Breast epithelium (tissue), 3 donors: ENCODE measurements at regions not wholly inside any gene's neighbourhood (a gene's known extent, or its start where the extent isn't known, plus 50 kb on each side); places are given as distances from the start of the nearest gene placed in this dataset.

Experiments
- POLR2A ChIP-seq: fragments of 450-650 bp; IDR thresholded peaks from one replicate; pipeline ENCODE4 v1.6.1; 2016; ENCODE audit warnings: antibody characterized with exemption, mild to moderate bottlenecking, moderate library complexity
- TF ChIP-seq, protein P1 (sequence below), 3 donors: fragments of 450-650 bp; IDR thresholded peaks; one replicate each; pipeline ENCODE4 v1.5.1; 2016 to 2017; ENCODE audit warnings: antibody characterized with exemption in 3 of 3, mild to moderate bottlenecking in 3 of 3, moderate library complexity in 3 of 3

DNA sequence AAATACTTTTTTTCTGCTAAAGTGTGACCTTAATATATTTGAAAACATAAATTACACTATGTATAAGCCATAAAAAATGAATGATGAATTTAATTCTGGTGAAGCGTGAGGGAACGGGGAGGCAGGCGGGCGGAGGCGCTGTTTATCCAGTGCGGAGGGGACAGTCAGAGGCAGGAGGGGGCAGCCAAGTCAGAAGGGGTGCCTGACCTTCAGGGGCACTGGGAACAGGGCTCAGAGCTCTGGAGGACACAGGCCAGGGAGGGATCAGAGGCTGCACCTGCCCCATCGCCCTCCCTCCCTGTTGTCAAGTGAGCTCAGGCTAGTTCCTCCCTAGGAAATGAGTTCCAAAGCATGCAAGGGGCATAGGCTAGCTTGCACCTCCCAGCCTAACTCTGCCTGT is 82.0 kb upstream of the CASZ1 start:
- TF ChIP-seq, protein P1, sequence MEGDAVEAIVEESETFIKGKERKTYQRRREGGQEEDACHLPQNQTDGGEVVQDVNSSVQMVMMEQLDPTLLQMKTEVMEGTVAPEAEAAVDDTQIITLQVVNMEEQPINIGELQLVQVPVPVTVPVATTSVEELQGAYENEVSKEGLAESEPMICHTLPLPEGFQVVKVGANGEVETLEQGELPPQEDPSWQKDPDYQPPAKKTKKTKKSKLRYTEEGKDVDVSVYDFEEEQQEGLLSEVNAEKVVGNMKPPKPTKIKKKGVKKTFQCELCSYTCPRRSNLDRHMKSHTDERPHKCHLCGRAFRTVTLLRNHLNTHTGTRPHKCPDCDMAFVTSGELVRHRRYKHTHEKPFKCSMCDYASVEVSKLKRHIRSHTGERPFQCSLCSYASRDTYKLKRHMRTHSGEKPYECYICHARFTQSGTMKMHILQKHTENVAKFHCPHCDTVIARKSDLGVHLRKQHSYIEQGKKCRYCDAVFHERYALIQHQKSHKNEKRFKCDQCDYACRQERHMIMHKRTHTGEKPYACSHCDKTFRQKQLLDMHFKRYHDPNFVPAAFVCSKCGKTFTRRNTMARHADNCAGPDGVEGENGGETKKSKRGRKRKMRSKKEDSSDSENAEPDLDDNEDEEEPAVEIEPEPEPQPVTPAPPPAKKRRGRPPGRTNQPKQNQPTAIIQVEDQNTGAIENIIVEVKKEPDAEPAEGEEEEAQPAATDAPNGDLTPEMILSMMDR (IDR thresholded peaks at IDR 0.05), result no peak
- TF ChIP-seq POLR2A, result no peak
